IPS-18a (cell line): ENCODE measurements at regions not wholly inside any gene's neighbourhood (a gene's known extent, or its start where the extent isn't known, plus 50 kb on each side); places are given as distances from the start of the nearest gene placed in this dataset.

Experiments used
- H3K27ac ChIP-seq: one replicate; pipeline ENCODE4 v1.5.1; 2013; ENCODE audit warnings: low read length
- H3K27me3 ChIP-seq: one replicate; pipeline ENCODE4 v1.6.1; 2013; ENCODE audit warnings: mild to moderate bottlenecking, low read length; ENCODE audit not compliant: control insufficient read depth, insufficient read depth
- H3K36me3 ChIP-seq: one replicate; pipeline ENCODE4 v1.6.1; 2013; ENCODE audit warnings: low read depth, low read length; ENCODE audit not compliant: control insufficient read depth
- H3K4me1 ChIP-seq: one replicate; pipeline ENCODE4 v1.6.1; 2013; ENCODE audit warnings: low read depth, low read length; ENCODE audit not compliant: control insufficient read depth
- H3K4me3 ChIP-seq: one replicate; pipeline ENCODE4 v1.5.1; 2013; ENCODE audit warnings: low read length
- H3K9ac ChIP-seq: one replicate; pipeline ENCODE4 v1.6.1; 2013; ENCODE audit warnings: mild to moderate bottlenecking, low read length, moderate library complexity
- H3K9me3 ChIP-seq: one replicate; pipeline ENCODE4 v1.6.1; 2013; ENCODE audit warnings: low read depth, low read length; ENCODE audit not compliant: control insufficient read depth

DNA sequence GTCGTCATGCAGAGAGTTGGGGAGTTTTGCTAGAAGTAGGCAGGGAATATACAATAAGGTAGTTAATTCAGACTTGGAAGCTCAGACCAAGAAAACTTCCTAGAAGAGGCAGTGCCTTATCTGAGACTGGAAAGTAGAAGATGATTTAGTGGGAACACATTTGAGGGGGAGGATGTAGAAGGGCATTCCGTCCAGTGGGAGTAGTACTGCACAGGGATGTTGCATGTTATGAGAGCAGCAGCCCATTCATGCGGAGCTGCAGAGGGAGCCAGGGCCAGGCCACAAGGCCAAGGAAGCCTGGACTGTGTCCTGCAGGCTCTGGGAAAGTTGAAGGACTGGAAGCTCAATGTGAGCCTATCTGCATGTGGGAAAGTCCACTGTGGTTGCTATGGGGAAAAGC is 344.5 kb upstream of the EEF2KMT start:
- Histone ChIP-seq H3K27me3 (no peaks in the 10 kb centered on the region), H3K27ac (no peak overlapping the region), H3K9me3 (no peaks in the 10 kb centered on the region), H3K9ac (no peak overlapping the region), H3K4me1 (peaks cover 7% of the 10 kb centered on the region), H3K4me3 (no peak overlapping the region), H3K36me3 (no peaks in the 10 kb centered on the region)

DNA sequence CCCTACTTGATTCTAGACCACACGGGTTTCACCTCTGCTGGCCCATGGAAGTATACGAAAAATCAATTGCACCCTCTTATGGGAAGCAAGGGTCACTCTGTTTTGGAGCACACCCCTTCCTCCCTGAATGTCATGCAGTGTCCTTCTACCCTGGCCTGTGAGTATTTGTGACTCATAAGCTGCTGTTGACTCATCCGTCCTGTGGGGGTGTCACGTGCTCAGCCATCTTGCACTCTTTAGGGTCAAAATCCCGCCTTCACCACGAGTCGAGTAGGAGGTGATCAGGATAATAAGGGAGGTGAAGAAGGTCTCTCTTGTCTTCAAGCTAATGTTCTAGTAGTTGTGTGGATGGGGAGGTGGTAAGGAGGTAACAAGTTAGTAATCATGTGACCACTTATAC is 341.0 kb upstream of the EEF2KMT start:
- Histone ChIP-seq H3K4me1 (peaks cover 4% of the 10 kb centered on the region), H3K27me3 (no peaks in the 10 kb centered on the region), H3K4me3 (no peak overlapping the region), H3K9ac (no peak overlapping the region), H3K9me3 (no peaks in the 10 kb centered on the region), H3K27ac (no peak overlapping the region), H3K36me3 (no peaks in the 10 kb centered on the region)

DNA sequence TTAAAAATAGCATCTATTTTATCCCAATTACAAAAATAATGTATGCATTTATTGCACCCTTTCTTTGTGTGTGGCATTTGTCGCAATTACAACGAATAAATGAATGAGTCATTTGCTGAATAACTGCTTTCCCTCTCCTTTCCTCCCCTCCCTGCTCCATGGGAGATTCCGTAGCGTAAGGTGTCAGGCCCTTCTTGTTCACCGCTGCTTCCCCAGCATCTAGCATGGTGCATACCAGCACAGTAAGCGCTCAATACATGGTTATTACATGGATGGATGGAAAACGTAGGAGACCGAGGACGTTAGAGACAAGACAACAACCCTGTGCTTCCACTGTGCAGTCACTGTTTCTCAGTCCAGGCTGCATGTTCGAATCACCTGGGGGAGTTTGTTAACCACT is 336.0 kb upstream of the EEF2KMT start:
- H3K9ac ChIP-seq: no peak overlapping the region
- no peaks in the 10 kb centered on the region for H3K27me3 ChIP-seq
- H3K4me3 ChIP-seq: no peak overlapping the region
- H3K36me3 ChIP-seq: no peaks in the 10 kb centered on the region
- H3K4me1 ChIP-seq: peaks cover 13% of the 10 kb centered on the region
- no peak overlapping the region for H3K27ac ChIP-seq
- H3K9me3 ChIP-seq: no peaks in the 10 kb centered on the region

DNA sequence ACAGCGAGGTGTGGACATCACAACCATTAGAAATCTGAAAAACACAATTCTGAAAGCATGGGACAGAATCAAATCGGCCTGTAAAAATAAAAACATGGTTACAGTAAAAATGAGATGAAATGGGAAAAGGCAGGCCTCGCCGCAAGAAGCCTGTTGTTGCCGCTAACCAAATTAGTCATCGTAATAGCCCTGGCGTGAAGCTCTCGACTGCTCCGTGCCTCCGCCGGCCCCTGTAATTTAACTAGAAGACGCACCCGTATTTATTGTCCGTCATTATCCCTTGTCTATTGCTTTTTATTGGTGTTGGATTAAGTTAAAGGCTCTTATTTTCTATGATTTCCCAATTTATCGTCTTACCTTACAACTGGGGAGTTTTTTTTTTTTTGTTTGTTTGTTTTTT is 334.6 kb upstream of the EEF2KMT start:
- H3K4me3 ChIP-seq: no peak overlapping the region
- H3K36me3 ChIP-seq: no peaks in the 10 kb centered on the region
- no peak overlapping the region for H3K9ac ChIP-seq
- peaks cover 14% of the 10 kb centered on the region for H3K4me1 ChIP-seq
- H3K27me3 ChIP-seq: no peaks in the 10 kb centered on the region
- no peaks in the 10 kb centered on the region for H3K9me3 ChIP-seq
- H3K27ac ChIP-seq: no peak overlapping the region

DNA sequence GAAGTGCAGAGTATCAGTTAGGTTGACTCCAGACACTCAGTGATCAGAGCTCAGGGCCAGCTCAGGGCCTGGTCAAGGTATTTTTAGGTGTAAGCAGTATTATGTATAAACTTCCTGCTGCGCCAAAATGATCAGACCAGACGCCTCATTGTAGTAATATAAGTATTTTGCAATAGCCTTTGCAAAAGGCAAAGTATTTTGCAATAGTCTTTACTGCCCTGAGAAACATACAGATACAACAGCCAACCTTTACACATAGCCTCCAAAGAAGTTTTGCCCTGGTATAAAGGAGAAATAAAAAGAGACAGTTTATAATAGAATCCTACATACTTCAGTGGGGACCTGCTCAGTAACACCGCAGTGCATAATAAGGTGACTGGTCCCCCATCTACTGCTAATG is 333.0 kb upstream of the EEF2KMT start:
- H3K27me3 ChIP-seq: no peaks in the 10 kb centered on the region
- no peak overlapping the region for H3K27ac ChIP-seq
- no peaks in the 10 kb centered on the region for H3K9me3 ChIP-seq
- no peaks in the 10 kb centered on the region for H3K36me3 ChIP-seq
- H3K9ac ChIP-seq: no peak overlapping the region
- H3K4me1 ChIP-seq: peaks cover 14% of the 10 kb centered on the region
- H3K4me3 ChIP-seq: no peak overlapping the region

DNA sequence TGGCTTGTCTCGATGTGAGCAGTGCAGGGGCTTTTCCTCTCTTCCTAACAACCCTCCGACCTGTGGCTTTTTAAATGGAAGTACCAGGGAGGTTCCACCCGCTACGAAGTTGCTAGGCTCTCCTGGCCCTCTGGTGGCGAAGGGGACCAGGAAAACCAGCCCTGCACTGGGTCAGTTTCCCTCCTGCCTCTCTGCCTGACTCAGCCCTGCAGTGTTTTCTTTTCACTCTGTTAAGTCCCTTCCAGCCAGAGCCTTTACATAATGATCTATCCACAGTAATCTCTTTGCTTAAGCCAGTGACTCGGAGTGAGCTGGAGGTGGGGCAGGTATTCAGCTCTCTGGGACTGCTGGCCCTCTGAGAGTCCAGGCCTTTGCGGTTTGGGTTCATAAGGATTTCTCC is 331.3 kb upstream of the EEF2KMT start:
- H3K9ac ChIP-seq: no peak overlapping the region
- no peak overlapping the region for H3K4me3 ChIP-seq
- no peaks in the 10 kb centered on the region for H3K27me3 ChIP-seq
- H3K4me1 ChIP-seq: peaks cover 14% of the 10 kb centered on the region
- no peaks in the 10 kb centered on the region for H3K36me3 ChIP-seq
- no peak overlapping the region for H3K27ac ChIP-seq
- no peaks in the 10 kb centered on the region for H3K9me3 ChIP-seq

DNA sequence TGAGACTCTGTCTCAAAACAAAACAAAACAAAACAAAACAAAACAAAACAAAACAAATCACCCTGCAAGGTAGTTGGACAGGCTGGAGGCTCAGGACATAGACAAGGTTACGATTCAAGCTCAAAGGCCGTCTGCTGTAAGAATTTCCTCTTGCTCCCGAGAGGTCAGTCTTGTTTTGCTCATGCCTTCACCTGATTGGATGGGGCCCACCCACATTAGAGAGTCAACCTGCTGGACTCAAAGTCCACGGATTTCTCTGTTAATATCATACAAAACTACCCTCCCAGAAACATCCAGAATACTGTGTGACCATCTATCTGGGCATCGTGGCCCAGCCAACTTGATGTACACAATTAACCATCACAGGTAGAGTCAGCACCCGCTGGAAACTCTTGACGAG is 330.0 kb upstream of the EEF2KMT start:
- Histone ChIP-seq H3K9me3 (no peaks in the 10 kb centered on the region), H3K4me3 (no peak overlapping the region), H3K4me1 (peaks cover 4% of the 10 kb centered on the region), H3K36me3 (no peaks in the 10 kb centered on the region), H3K27me3 (no peaks in the 10 kb centered on the region), H3K27ac (no peak overlapping the region), H3K9ac (no peak overlapping the region)

DNA sequence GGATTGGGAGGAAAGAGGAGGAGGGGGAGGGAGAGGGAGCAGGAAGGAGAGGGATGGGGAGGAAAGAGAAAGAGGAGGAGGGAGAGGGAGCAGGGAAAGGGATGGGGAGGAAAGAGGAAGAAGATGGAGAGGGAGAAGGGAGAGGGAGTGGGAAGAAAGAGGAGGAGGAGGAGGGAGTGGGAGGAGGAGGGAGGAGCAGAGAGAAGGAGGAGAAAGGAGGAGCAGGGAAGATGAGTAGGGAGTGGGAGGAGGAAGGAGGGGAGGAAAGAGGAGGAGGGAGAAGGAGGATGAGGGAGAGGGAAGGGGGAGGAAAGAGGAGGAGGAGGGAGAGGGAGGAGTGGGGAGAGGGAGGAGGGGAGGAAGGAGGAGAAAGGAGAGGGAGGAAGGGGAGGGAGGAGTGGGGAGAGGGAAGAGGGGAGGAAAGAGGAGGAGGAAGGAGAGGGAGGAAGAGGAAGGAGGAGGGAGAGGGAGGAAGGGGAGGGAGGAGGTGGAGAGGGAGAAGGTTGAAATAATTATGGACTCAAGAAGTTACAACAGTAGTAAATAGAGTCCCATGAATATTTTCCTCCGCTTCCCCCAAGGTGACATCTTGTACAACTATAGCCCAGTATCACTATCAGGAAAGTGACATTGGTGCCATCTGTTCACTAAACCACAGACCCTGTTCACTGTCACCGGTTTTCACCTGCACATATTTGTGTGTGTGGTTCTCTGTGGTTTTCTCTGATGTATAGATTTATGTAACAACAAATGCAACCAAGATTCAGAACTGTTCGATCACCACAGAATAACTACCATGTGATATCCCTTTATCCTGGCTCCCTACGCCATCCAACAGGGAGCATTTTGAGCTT is 325.3 kb upstream of the EEF2KMT start:
- no peak overlapping the region for H3K9ac ChIP-seq
- H3K4me3 ChIP-seq: no peak overlapping the region
- H3K4me1 ChIP-seq: no peaks in the 10 kb centered on the region
- no peaks in the 10 kb centered on the region for H3K9me3 ChIP-seq
- H3K27ac ChIP-seq: no peak overlapping the region
- H3K27me3 ChIP-seq: no peaks in the 10 kb centered on the region
- no peaks in the 10 kb centered on the region for H3K36me3 ChIP-seq

DNA sequence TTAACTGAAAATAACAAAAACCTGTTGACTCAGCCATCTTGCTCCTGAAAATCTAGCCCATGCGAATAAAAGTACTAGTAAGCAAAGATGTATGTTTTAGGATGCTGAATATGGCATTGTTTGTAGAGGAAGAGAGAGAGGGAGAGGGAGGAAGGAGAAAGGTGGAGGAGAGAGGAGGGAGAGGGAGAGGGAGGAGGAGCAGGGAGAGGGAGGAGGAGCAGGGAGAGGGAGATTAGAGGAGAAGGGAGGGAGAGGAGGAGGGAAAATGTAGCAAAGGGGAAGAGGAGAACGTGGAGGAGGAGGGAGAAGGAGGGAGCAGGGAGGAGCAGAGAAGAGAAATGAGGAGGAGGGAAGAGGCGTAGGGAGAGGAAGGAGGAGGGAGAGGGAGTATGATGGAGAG is 324.5 kb upstream of the EEF2KMT start:
- no peak overlapping the region for H3K27ac ChIP-seq

DNA sequence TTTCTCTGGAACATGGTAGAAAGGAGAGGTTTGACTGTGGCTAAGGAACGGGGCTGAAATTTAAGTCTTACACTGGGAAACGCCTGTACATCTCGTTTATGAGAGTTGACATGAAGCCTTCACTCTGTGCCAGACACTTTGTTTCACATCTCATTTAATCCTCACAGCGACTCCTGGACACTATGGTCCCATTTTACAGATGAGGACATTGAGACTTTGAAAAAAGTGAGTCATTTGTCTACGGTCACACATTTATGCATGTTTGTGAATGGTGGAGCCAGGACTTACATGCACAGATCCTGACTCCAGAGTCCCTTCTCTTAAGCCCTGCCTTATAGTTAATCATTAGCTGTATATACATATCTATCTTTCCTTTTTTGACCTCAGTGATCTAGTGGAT is 318.4 kb upstream of the EEF2KMT start:
- no peaks in the 10 kb centered on the region for H3K4me1 ChIP-seq
- no peak overlapping the region for H3K4me3 ChIP-seq
- H3K36me3 ChIP-seq: no peaks in the 10 kb centered on the region

More for the DNA sequence above, 324.5 kb upstream of the EEF2KMT start:
- H3K4me1 ChIP-seq: no peaks in the 10 kb centered on the region
- H3K4me3 ChIP-seq: no peak overlapping the region
- H3K9me3 ChIP-seq: no peaks in the 10 kb centered on the region
- no peaks in the 10 kb centered on the region for H3K36me3 ChIP-seq
- no peaks in the 10 kb centered on the region for H3K27me3 ChIP-seq
- H3K9ac ChIP-seq: no peak overlapping the region

DNA sequence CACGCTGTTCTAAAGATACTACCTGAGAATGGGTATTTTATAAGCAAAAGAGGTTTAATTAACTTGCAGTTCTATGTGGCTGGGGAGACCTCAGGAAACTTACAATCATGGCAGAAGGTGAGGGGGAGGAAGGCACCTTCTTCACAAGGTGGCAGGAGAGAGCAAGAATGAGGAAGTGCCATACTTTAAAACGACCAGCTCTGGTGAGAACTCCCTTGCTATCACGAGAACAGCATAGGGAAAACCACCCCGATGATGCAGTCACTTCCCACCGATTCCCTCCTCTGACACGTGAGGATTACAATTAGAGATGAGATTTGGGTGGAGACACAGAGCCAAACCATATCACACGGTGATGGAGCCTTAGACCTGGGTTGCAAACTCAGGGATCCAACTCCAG is 317.5 kb upstream of the EEF2KMT start:
- Histone ChIP-seq H3K36me3 (no peaks in the 10 kb centered on the region), H3K27ac (no peak overlapping the region), H3K9me3 (no peaks in the 10 kb centered on the region), H3K9ac (no peak overlapping the region), H3K4me1 (no peaks in the 10 kb centered on the region), H3K27me3 (no peaks in the 10 kb centered on the region), H3K4me3 (no peak overlapping the region)

More for the DNA sequence above, 318.4 kb upstream of the EEF2KMT start:
- no peaks in the 10 kb centered on the region for H3K9me3 ChIP-seq
- no peak overlapping the region for H3K27ac ChIP-seq
- H3K9ac ChIP-seq: no peak overlapping the region
- no peaks in the 10 kb centered on the region for H3K27me3 ChIP-seq

DNA sequence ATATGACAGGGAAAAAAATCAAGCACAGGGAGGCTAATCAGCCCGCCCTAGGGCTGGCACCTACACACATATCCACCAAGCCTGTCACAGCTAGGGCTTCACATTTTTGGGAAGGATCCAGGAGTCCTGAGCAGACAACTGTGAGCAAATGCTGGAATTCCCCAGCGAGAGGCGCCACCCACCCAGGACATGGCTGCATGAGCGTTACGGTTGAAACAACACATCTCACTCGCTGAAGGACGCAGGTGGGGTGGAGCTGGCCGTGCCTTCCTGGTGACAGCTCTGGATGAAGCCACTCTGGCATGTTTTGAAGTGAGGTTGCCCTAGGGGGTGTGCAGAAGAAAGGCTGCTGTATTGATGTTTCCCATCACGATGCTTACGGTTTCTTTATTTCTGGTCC is 315.1 kb upstream of the EEF2KMT start:
- no peaks in the 10 kb centered on the region for H3K4me1 ChIP-seq
- no peaks in the 10 kb centered on the region for H3K27me3 ChIP-seq
- no peaks in the 10 kb centered on the region for H3K9me3 ChIP-seq
- H3K27ac ChIP-seq: no peak overlapping the region
- no peaks in the 10 kb centered on the region for H3K36me3 ChIP-seq
- no peak overlapping the region for H3K4me3 ChIP-seq
- H3K9ac ChIP-seq: no peak overlapping the region
